GM18870 (cell line): ENCODE measurements at regions not wholly inside any gene's neighbourhood (a gene's known extent, or its start where the extent isn't known, plus 50 kb on each side); places are given as distances from the start of the nearest gene placed in this dataset.

Experiments
- ATAC-seq: cut with Tn5 transposase; IDR thresholded peaks from one replicate; pipeline ENCODE4 v1.9.1; 2021; ENCODE audit warnings: moderate library complexity; ENCODE audit not compliant: unreplicated experiment

GRCh38 chr1:229046251-229046853 is 224.6 kb upstream of the RAB4A start:
- no peak for ATAC-seq

- ATAC-seq, result no peak
These were observed 223.6 kb upstream of the RAB4A start for GRCh38 chr1:229047161-229047839.

GRCh38 chr1:229047840-229048620 is 222.9 kb upstream of the RAB4A start:
- no peak for ATAC-seq

GRCh38 chr1:229048896-229049295 is 222.0 kb upstream of the RAB4A start:
- no peak for ATAC-seq

- ATAC-seq, result no peak
These were observed 214.9 kb upstream of the RAB4A start for GRCh38 chr1:229056046-229056445.

- ATAC-seq, result no peak
These were observed 212.8 kb upstream of the RAB4A start for GRCh38 chr1:229058111-229058561.

- ATAC-seq, result no peak
These were observed 212.2 kb upstream of the RAB4A start for GRCh38 chr1:229058729-229059128.

- ATAC-seq, result no peak
These were observed 211.0 kb upstream of the RAB4A start for GRCh38 chr1:229059671-229060539.

GRCh38 chr1:229062135-229062534 is 208.8 kb upstream of the RAB4A start:
- ATAC-seq, result no peak

- ATAC-seq, result no peak
These were observed 207.6 kb upstream of the RAB4A start for GRCh38 chr1:229063154-229063773.

GRCh38 chr1:229064320-229065168 is 206.4 kb upstream of the RAB4A start:
- ATAC-seq, result no peak

- ATAC-seq, result no peak
These were observed 205.3 kb upstream of the RAB4A start for GRCh38 chr1:229065613-229066012.

GRCh38 chr1:229066591-229066990 is 204.3 kb upstream of the RAB4A start:
- no peak for ATAC-seq

- no peak for ATAC-seq
These were observed 203.4 kb upstream of the RAB4A start for GRCh38 chr1:229067546-229067945.

- ATAC-seq, result no peak
These were observed 202.5 kb upstream of the RAB4A start for GRCh38 chr1:229068270-229068987.

GRCh38 chr1:229069176-229069575 is 201.7 kb upstream of the RAB4A start:
- ATAC-seq, result no peak

- no peak for ATAC-seq
These were observed 200.7 kb upstream of the RAB4A start for GRCh38 chr1:229070168-229070567.

- no peak for ATAC-seq
These were observed 197.7 kb upstream of the RAB4A start for GRCh38 chr1:229073251-229073650.

- no peak for ATAC-seq
These were observed 195.7 kb upstream of the RAB4A start for GRCh38 chr1:229075217-229075616.
